Vagina (tissue), 2 donors: ENCODE measurements at regions not wholly inside any gene's neighbourhood (a gene's known extent, or its start where the extent isn't known, plus 50 kb on each side); places are given as distances from the start of the nearest gene placed in this dataset.

ENCODE experiments used
- DNase-seq, 2 donors: peaks; one replicate each; pipeline ENCODE4 v3.0.0-alpha.2; 2017; ENCODE audit errors: extremely low spot score in 2 of 2
- H3K27ac ChIP-seq: fragments of 200-600 bp; sonication (generic); one replicate; pipeline ENCODE4 v1.5.1; 2019
- H3K27me3 ChIP-seq: fragments of 200-600 bp; sonication (generic); one replicate; pipeline ENCODE4 v1.5.1; 2019
- H3K36me3 ChIP-seq, 2 donors: fragments of 200-600 bp; sonication (generic); one replicate each; pipeline ENCODE4 v1.5.1; 2017 to 2019
- H3K4me1 ChIP-seq: fragments of 200-600 bp; sonication (generic); one replicate; pipeline ENCODE4 v1.5.1; 2019
- H3K4me3 ChIP-seq, 2 donors: fragments of 200-600 bp; sonication (generic); 1 replicate in 1 of 2; 2 replicates in 1 of 2; pipeline ENCODE4 v1.5.1; 2016 to 2019
- H3K9me3 ChIP-seq: fragments of 200-600 bp; sonication (generic); one replicate; pipeline ENCODE4 v1.5.1; 2019
- CTCF ChIP-seq, 3 experiments: fragments of 450-650 bp in 2 of 3; fragments of 200-600 bp in 1 of 3; sonication (generic) in 1 of 3; IDR thresholded peaks; one replicate each; pipeline ENCODE4 v1.5.1; 2017 to 2019; ENCODE audit warnings: antibody characterized with exemption in 3 of 3, mild to moderate bottlenecking in 2 of 3, moderate library complexity in 2 of 3
- POLR2A ChIP-seq, 2 donors: fragments of 450-650 bp; IDR thresholded peaks; one replicate each; pipeline ENCODE4 v1.6.1; 2017; ENCODE audit warnings: antibody characterized with exemption in 2 of 2, mild to moderate bottlenecking in 2 of 2, moderate library complexity in 2 of 2
- POLR2AphosphoS5 ChIP-seq, 2 donors: sonication (generic); formaldehyde crosslinking; IDR thresholded peaks; one replicate each; pipeline ENCODE4 v1.9.0; 2017; ENCODE audit warnings: antibody characterized with exemption in 2 of 2, mild to moderate bottlenecking in 2 of 2, low read depth in 1 of 2; ENCODE audit not compliant: insufficient read depth in 1 of 2
- intact Hi-C: fragments of 100-400 bp; cut with DNase I; formaldehyde crosslinking; loops from one replicate; pipeline ENCODE4 v1.15.1; 2023

GRCh38 chr2:15809404-15809803 is 130.9 kb upstream of the MYCN start:
- H3K9me3 ChIP-seq: no peaks in the 10 kb centered on the region
- no peaks in the 10 kb centered on the region for H3K27me3 ChIP-seq
- no peak for TF ChIP-seq CTCF (IDR thresholded peaks at IDR 0.05)
- no peak for TF ChIP-seq POLR2A (IDR thresholded peaks at IDR 0.05)

GRCh38 chr2:15810477-15811150 is 129.7 kb upstream of the MYCN start:
- Histone ChIP-seq H3K27ac (no peak overlapping the region), H3K9me3 (no peaks in the 10 kb centered on the region), H3K36me3 (no peaks in the 10 kb centered on the region), H3K27me3 (no peaks in the 10 kb centered on the region), H3K4me1 (no peaks in the 10 kb centered on the region), H3K4me3 (no peak overlapping the region)
- DNase-seq: no peak
- TF ChIP-seq CTCF (IDR thresholded peaks at IDR 0.05) (no peak), POLR2AphosphoS5 (IDR thresholded peaks at IDR 0.05; ENCODE audit: insufficient read depth in 1 of 2, low read depth in 1 of 2) (no peak), POLR2A (IDR thresholded peaks at IDR 0.05) (no peak)
- intact Hi-C loops: no loop called here

More at GRCh38 chr2:15809404-15809803, 130.9 kb upstream of the MYCN start:
- DNase-seq: no peak
- Histone ChIP-seq H3K27ac (no peak overlapping the region), H3K4me1 (no peaks in the 10 kb centered on the region), H3K36me3 (no peaks in the 10 kb centered on the region), H3K4me3 (no peak overlapping the region)
- intact Hi-C loops: no loop called here

GRCh38 chr2:15811367-15811766 is 129.0 kb upstream of the MYCN start:
- Histone ChIP-seq H3K36me3 (no peaks in the 10 kb centered on the region), H3K4me3 (no peak overlapping the region), H3K27me3 (no peaks in the 10 kb centered on the region), H3K4me1 (no peaks in the 10 kb centered on the region), H3K9me3 (no peaks in the 10 kb centered on the region), H3K27ac (no peak overlapping the region)
- TF ChIP-seq CTCF (IDR thresholded peaks at IDR 0.05): no peak
- no peak for TF ChIP-seq POLR2AphosphoS5 (IDR thresholded peaks at IDR 0.05; ENCODE audit: insufficient read depth in 1 of 2, low read depth in 1 of 2)
- no peak for TF ChIP-seq POLR2A (IDR thresholded peaks at IDR 0.05)
- DNase-seq: no peak
- intact Hi-C loops: no loop called here

GRCh38 chr2:15812187-15812780 is 128.1 kb upstream of the MYCN start:
- no peaks in the 10 kb centered on the region for H3K4me1 ChIP-seq
- no peaks in the 10 kb centered on the region for H3K9me3 ChIP-seq
- no peak overlapping the region for H3K27ac ChIP-seq
- H3K27me3 ChIP-seq: no peaks in the 10 kb centered on the region
- DNase-seq: no peak
- H3K36me3 ChIP-seq: no peaks in the 10 kb centered on the region
- intact Hi-C loops: no loop called here
- H3K4me3 ChIP-seq: no peak overlapping the region
- TF ChIP-seq CTCF (IDR thresholded peaks at IDR 0.05) (no peak), POLR2A (IDR thresholded peaks at IDR 0.05) (no peak), POLR2AphosphoS5 (IDR thresholded peaks at IDR 0.05; ENCODE audit: insufficient read depth in 1 of 2, low read depth in 1 of 2) (no peak)

GRCh38 chr2:15813481-15814266 is 126.7 kb upstream of the MYCN start:
- no peak overlapping the region for H3K27ac ChIP-seq
- no peak overlapping the region for H3K4me3 ChIP-seq
- H3K36me3 ChIP-seq: no peaks in the 10 kb centered on the region
- H3K27me3 ChIP-seq: no peaks in the 10 kb centered on the region
- no peaks in the 10 kb centered on the region for H3K9me3 ChIP-seq
- no peak for DNase-seq
- H3K4me1 ChIP-seq: no peaks in the 10 kb centered on the region
- intact Hi-C loops: no loop called here
- TF ChIP-seq POLR2AphosphoS5 (IDR thresholded peaks at IDR 0.05; ENCODE audit: insufficient read depth in 1 of 2, low read depth in 1 of 2) (no peak), CTCF (IDR thresholded peaks at IDR 0.05) (no peak), POLR2A (IDR thresholded peaks at IDR 0.05) (no peak)
